ENCODE measurements at regions not wholly inside any gene's neighbourhood (a gene's known extent, or its start where the extent isn't known, plus 50 kb on each side); places are given as distances from the start of the nearest gene placed in this dataset.
A peak's percentile ranks its signal among the peaks of the same experiment; 100 is the strongest.

DNA sequence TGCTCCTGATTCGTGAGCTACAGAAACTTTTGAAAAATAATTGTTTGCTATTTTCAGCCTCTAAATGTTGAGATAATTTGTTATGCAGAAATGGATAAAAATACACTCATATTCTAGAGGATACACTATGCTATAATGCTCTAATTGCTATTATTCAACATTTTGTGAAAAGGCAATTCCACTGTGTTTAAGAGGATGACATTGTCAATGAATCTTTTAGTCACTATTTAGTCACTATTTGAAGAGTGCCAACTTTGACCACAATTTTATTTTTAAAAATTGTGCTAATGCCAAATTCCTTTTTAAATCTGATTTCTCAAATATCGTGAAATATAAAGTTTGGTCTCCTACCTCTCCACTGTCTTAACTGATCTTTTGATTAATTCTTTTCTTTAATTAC lies 604.9 kb upstream of the KCNMB2 start:
- no peak for DNase-seq

DNA sequence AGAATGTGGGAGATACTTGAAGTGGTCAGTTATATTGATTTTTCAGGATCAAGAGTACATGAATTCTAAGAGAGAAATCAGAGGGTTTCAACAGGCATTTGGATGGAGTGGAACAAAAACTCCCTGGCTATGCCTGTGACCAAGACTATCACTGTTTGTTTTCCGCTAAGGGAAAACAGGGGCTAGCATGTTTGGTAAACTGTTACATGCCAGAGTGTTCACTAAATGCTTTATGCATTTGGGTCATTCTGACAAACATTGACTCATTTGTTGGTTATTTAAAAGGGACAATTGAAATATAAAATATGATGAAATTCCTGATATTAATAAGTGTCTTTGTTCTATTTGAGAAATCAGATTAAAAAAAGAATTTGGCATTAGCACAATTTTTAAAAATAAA lies 603.9 kb upstream of the KCNMB2 start:
- no peak for DNase-seq

DNA sequence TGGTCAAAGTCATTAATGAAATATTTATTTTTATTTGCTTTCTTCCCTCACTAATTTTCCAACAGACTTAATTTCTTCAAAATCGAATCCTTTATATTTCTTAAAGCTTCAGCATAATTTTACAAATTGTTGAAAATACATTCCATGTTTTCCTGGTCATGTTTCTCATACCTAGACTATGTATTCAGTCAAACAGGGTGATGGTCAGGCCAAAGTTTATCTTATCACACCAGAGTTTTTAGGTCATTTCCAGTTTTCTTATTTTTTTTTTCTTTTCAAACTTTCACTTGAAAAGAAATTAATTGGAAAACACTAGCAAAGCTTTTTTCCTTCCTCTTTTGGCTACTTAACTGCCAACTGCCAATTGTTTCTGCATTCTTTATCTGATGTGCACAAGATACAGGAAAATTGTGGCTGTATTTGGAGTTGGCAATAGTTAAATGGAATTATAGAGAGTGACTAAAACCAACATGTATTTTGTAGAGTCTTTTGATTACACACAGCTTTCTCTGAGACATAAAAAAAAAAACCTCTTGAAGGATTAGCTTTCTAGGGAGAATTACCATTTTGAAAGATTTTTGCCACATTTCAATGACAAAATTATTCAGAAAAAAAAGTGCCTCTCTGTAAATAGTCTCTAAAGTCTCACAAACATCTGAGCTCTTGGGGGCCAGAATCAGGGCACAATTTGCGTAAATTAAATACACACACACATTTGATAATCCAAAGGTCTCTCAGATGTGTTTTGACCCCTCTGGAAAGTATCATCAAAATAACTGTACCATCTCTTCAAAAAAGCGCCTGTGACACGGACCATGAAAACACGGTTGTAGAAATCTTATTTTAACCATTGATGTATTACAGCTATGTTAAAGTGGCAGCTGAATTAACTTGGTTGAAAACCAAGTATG lies 603.2 kb upstream of the KCNMB2 start:
- peak in 1 of 2 donors; percentile 29 for DNase-seq

DNA sequence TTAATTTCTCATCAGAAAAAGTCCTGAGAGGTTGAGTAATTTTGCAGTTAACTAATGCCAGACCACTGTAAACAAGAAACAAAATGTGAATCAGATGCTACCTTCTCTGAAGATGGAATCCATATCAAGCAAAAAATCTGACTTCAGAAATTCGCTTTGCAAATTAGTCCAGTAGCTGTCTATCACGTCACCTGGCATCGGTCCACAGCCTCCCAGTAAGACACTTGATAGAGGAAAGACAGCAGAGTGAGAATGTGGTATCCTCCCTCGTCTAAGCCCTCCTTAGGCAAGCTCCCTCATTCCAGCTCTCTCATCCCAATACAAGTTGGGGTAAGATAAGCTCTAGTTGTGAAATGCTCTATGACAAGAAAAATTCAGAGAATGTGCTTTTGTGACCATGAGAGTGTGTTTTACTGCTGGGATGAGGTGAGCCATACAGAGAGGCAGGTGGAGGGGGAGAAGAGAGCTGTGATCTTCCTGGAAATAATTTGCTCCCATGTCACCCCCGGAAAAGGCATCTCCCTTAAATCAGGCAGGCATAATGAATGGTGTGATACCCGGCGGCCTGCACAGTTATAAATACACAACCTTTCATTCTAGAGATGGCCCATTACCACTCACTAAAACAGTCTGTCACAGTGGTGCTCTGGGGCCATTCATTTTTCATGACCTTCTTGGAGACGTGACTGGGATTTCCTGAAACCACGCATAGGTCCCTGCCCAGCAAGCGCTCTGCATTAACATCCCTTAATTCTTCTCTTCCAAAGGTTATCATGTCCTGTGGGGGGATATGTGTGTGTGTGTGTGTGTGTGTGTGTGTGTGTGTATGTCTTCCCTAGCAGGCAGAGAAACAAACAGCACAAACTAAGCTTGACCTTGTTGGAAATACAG lies 602.0 kb upstream of the KCNMB2 start:
- DNase-seq: no peak

DNA sequence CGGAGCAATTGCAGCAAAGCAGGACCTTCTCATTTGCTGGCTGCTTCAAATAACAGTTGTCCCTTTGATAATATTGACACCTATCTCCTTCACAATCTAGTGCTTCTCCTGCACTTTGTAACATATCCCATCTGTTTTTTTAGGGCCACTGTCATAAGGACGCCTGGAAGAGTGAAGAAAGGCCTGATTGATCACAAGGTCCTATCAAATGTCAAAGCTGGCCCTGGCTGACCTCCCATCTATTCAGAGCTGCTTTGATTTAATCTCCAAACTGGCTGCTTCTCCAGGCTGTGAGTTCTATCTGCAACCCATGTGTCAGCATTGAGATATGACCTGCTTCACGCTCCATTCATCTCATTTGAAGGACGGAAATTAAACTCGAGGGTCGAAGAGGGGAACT lies 601.2 kb upstream of the KCNMB2 start:
- DNase-seq: no peak

DNA sequence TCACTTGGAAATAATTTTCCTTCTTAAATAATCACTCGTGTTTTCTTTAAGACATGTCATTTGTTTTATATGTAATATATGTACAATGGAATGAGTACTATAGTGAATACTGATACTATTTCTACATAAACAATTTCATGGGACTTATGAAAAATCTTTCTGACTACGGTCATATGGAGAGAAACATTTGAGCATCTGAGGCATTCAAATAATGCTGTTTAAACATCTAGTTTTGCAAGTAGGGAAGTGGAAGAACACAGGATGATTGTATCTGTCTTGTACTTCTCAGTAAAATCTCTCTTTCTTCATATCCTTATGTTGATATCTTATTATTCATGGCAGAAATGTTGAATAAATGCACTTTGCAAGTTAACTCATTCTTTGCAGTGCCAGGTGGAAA lies 599.5 kb upstream of the KCNMB2 start:
- no peak for DNase-seq

DNA sequence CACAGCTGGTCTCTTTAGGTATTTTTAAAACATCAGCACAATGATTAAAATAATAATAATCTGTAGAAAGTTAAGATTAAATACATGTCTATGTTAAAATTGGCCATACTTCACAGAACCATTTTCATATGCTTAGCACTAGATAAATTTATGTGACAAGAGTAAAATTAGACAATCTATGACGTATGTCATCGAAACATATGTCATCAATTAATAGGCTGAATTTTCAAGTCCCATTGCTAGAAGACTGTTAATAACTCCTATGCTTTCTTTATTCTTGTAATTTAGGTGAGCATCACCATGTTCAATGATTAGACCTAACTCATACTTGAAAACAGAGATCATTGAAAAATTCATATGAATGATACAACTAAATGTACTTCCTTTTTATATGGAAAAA lies 593.3 kb upstream of the KCNMB2 start:
- DNase-seq: no peak

DNA sequence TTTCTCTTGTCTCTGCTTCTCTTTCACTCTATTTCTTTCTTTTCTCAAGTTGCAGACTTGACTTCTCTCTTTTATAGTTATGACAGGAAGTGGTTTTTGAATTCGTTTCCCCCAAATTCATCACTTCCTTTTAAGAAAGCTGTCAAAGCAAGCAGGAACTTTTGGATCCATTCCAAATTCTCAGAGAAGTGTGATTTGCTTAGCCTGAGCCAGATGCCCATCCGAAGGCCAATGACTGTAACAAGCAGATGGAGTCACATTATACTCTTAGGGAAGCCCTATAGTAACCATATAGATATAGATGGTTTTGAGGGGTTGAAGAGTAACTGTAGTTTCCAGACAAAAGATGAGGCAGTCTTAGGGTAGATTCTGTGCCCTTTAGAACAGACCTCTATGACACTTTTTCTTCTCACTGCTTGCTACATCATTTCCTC lies 592.0 kb upstream of the KCNMB2 start:
- peak in 1 of 2 donors; percentile 52 for DNase-seq

DNA sequence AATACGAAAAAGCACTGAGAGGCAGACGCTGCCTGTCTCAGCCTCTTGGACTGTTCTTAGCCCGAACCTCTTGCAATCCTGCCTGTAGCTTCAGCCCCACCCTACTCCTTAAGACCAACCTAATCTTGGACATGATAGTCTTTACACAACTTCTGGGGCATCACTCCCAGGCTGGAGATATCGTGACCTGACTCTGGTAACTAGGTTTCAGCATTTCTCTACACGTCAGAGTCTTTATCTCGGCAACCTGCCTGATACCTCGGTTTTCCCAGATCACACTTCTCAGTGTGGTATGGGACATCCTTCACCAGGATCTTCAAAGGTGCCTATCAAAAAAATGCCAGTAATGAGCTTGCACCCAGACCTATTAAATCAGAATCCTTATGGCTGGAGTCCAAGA lies 590.2 kb upstream of the KCNMB2 start:
- DNase-seq: no peak

DNA sequence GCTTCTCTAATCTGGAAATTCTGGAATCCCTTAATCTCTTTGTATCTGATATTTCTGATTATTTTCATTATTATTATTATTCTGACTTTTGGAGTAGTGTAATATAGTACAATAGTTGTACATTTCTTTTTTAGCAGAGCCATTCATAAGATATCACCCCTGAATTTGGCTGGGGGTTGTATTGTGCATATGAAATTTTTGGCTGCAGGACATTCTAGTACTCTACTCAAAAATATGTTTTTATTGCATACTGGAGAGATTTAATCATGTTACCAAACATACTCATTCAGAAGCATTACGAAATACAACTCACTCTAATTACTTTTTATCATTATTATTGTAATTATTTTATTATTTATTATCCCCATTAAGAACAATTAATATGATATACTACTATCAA lies 589.7 kb upstream of the KCNMB2 start:
- no peak for DNase-seq

DNA sequence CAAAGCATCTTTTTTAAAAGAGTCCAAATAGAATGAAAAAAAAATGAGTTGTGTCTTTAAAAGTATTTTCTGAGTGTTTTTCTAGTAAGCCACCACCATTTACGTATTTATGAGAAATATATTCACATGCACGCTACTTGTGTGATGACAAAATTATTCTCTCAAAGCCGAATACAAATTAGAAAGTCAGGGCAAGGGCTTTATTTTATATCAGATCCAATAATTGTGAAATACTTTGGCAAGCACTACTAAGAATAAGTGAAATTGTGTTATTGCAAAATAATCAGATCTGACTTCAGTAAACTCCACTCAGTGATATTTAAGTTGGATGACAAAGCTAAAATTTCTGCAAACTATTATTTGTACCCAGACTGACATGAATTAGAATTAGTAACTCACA lies 589.3 kb upstream of the KCNMB2 start:
- no peak for DNase-seq

DNA sequence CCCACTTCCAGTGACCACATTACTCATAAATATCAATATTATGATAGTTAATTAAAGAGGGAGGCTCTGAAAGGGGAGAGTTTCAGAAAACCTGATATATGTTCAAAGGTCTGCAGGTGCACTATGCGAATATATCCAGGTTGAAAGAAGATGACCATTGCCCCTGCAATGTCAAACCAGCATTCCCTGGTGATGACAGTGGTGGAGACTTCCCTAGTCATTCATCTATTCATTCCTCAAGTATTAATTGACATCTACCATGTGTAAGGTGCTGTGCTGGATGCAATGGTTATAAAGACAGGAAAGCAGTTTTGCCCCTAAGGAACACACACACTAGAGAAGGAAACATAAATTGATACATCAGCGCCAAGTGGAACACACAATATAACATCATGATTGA lies 588.3 kb upstream of the KCNMB2 start:
- DNase-seq: no peak

DNA sequence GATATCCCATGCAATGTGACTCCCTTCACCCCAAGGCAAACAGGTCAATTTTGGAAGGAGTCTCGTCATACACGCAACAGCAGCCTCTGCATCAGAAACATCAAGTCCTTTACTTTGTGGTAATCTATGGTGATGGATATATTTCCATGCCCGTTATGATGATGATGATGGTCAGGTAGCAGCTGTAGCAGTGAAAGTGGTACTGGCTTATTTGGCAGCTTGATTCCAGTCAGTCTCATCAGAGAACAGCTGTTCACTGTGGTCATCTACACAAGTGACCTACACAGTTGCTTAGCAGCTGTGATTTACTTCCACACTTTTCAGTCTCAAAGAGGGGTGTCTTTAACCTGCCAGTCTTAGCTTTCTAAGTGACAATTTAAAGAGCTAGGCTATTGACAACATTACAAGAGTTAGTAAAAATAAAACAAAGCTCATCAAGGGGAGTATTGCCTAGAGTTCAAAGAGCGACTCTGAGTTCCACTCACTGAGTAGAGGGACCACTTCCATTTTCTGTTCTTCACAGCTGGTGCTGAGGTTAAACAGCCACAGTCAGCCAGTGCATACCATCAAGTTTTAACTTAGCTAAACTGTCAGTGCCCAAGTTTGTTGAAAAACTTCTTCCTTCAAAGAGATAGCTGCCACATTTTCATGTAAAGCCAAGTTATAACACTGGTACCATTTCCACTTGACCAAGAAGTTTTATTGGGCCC lies 587.4 kb upstream of the KCNMB2 start:
- no peak for DNase-seq

DNA sequence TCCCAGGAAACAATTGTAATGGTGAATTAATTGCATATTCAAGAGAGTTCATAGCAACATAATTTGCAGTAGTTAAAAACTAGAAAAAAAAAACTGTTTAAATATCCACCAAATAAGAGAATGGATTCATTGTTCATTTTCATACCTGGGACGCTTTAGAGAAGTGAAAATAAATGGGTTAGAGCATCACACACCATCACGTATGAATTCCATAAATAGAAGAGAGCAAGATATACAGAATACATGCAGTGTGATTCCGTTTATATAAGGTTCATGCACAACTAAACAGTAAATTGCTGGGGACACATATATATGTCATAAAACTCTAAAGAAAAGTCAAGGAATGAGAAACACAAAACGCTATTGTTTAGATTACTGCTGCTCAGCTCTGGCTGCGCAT lies 577.0 kb upstream of the KCNMB2 start:
- DNase-seq: no peak

DNA sequence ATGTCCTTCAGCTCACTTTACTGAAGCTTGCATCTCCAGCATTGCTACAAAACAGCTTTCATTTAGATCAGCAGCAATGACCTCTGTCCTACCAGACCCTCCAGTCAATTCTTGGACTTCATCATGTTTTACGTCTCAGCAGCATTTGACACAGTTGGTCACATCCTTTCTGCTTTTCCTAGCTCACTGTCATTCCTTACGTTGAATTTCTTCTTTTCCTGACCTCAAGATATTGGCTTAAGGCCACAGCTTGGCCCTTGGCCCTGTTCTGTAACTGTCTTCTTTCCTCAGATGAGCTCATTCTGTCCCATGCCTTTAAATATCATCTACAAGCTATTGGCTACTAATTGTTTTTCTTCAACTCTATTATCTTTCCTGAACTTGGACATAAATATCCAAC lies 576.2 kb upstream of the KCNMB2 start:
- no peak for DNase-seq

DNA sequence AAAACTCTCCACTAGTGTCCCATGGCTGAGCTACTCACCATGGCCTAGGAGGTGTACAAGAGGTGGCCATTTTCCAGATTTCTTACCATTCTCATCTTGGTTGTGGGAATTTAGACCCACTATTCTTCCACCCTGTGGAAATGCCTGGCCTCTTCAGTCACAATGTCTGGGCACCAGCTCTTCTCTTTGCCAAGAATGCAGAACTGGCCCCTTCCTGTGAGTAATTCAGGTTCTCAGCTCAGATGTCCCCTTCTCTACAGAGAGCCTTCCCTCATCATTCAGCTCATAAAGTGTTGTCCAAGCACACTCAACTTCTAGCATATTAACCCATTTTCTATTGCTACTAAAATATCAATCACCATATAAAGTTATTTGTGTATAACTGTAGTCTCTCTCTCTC lies 575.5 kb upstream of the KCNMB2 start:
- no peak for DNase-seq

DNA sequence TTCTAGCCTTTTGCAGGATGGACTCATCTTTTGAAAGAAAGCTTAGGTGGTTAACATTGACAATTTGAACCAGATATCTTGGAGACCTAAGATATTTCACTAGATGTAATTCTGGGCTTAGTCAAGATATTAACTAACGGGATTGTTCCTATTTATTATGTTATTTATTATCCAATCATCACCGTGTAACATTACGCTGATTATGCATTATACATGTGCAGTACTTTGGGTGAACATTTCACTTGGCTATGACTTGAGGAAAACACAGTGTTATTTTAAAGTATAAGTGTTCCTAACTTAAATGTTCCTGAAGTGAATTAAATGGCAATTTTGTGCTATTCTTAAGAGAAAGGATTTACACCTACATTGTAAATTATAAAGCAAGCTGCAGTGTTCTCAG lies 574.5 kb upstream of the KCNMB2 start:
- DNase-seq: no peak

DNA sequence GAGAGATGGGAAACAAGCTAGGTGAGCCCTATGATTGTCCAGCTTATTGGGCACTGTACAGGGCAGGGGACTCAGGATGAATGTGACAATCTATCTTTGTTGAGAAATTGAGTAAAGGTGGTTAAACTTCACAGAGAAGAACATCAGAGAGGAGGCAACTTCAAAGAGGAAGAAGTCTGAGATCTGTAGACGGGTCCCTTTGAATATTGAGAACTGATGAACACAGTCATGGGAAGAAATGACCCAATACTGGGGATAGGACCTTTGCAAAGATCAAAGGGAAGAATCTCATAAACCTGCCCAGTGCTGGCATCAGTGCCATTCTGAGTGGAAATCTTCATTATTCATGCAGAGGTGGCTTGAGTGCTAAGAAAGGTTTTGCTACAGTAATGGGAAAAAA lies 569.7 kb upstream of the KCNMB2 start:
- no peak for DNase-seq

DNA sequence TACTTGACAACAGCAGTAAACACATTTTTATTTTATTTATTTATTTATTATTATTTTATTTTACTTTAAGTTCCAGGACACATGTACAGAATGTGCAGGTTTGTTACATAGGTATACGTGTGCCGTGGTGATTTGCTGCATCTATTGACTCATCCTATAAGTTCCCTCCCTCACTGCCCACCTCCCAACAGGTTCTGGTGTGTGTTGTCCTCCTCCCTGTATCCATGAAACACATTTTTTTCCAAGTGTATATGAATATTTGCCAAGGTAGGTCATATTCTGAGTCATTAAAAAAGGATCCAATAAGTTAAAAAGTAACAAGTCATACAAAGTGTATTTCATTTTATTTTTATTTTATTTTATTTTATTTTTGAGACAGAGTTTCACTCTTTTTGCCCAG lies 567.3 kb upstream of the KCNMB2 start:
- no peak for DNase-seq

DNA sequence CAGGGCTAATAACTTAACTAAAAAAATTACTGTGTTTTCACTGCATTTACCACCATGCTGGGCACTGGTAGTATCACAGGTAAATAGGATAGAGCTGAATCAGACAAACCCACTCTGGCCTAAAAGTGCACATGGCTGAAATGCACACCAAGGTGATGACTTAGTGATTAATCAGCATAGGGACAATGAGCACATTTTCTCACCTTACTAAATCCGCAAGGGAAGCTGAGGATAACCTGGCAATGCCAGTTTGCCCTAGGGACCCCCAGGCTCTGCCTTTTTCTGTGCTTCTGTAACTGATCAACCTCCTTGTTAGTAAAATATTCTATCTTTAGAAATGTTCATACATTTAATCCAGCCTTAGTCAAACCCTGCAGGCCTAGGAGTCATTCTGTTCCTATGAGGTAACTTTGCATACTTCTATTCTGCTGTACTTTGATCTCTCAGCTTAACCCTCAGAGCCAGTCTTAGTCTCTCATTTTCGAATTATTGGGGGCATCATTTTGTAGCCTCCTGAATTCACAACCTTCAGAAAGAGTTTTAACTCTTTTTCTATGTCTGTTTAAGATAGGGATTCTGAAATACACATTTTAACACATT lies 562.9 kb upstream of the KCNMB2 start:
- DNase-seq: no peak

DNA sequence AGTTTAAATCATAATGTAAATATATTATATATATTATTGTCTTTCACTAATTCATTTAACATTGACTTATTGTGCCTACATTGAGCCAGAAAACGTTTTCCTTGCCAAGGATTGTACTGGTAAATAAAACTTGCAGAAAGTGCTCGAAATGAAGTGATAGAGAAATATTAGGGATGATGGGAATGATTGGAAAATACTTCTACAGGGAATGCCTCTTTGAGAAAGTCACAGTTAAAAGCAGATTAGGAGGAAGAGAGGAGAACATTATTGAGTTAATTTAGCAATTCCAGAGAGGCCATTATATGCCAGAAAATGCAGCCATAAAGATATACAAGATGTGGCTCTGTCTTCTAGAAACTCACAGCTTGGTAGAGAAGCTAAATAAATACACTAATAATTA lies 560.0 kb upstream of the KCNMB2 start:
- DNase-seq: no peak

DNA sequence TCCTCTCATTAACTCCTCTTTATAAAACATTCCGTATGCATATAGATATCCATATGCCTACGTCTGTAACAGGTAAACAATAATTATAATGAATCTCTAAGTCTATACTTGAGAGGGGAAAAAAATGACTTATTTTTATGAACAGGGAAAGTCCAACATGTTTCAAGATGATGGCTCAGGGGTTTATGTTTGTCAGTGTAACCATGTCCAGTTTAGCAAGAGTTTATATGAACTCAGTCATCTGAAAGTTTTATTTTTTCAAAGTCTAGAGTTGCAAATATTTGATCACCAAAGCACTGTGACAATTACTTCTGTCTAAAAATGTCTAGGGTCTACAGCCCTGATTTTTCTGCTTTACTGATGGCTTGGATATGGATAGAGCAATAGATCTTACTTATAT lies 559.4 kb upstream of the KCNMB2 start:
- no peak for DNase-seq
